A549 (cell line): ENCODE measurements at regions not wholly inside any gene's neighbourhood (a gene's known extent, or its start where the extent isn't known, plus 50 kb on each side); places are given as distances from the start of the nearest gene placed in this dataset.

ENCODE experiments used
- ATAC-seq, 2 experiments: fragments of 200-7000 bp in 1 of 2; fragments of >200 bp in 1 of 2; cut with Nextera tagmentation in 1 of 2; cut with Tn5 transposase in 1 of 2; 3 replicates each; pipeline versions ENCODE4 v1.8.0 to v1.9.1; 2018 to 2020; ENCODE audit warnings: mild to moderate bottlenecking in 1 of 2, moderate library complexity in 1 of 2
- CTCF ChIA-PET: fragments of 300-600 bp; sonication (Branson Sonifier 250); formaldehyde crosslinking; extraction: SDS; loops from one replicate; lab custom pipeline; 2021; ENCODE audit warnings: antibody characterized with exemption, inconsistent platforms; lab: Yijun Ruan, JAX
- POLR2A ChIA-PET: fragments of 350-600 bp; formaldehyde crosslinking; extraction: SDS; loops from one replicate; lab custom pipeline; 2021; ENCODE audit warnings: antibody characterized with exemption, inconsistent platforms; lab: Yijun Ruan, JAX
- DNase-seq, 2 experiments: peaks; one replicate each; pipeline versions ENCODE4 v3.0.0 to v3.0.0-alpha.2; 2011 to 2016; ENCODE audit warnings: low read depth in 1 of 2, low spot score in 1 of 2
- FAIRE-seq: peaks from 2 replicates; lab custom pipeline; 2011; peaks lifted over from hg19 to GRCh38; lab: Jason Lieb, UNC
- H3K27ac ChIP-seq, 2 experiments: fragments of >200 bp; sonication (Bioruptor Twin); formaldehyde crosslinking; 3 replicates each; pipeline ENCODE4 v1.5.1; 2016 to 2017
- H3K4me1 ChIP-seq: fragments of >200 bp; sonication (Bioruptor Twin); formaldehyde crosslinking; 3 replicates; pipeline ENCODE4 v1.6.1; 2016
- H3K4me2 ChIP-seq: fragments of >200 bp; sonication (Bioruptor Twin); formaldehyde crosslinking; 3 replicates; pipeline ENCODE4 v1.6.1; 2016
- H3K4me3 ChIP-seq: fragments of >200 bp; sonication (Bioruptor Twin); formaldehyde crosslinking; 3 replicates; pipeline ENCODE4 v1.5.1; 2016
- H3K9me3 ChIP-seq: fragments of >200 bp; sonication (Bioruptor Twin); formaldehyde crosslinking; 3 replicates; pipeline ENCODE4 v1.6.1; 2016
- CBX8 ChIP-seq: fragments of 200-600 bp; sonication (generic); IDR thresholded peaks from 2 replicates; pipeline ENCODE4 v1.6.1; 2016
- CEBPB ChIP-seq, 2 experiments: fragments of >200 bp in 1 of 2; sonication (Bioruptor Twin) in 1 of 2; formaldehyde crosslinking in 1 of 2; IDR thresholded peaks; 2 replicates each; pipeline ENCODE4 v1.6.1; 2012 to 2016
- EHF ChIP-seq: fragments of 250-450 bp; sonication (Bioruptor Pico); IDR thresholded peaks from 2 replicates; pipeline ENCODE4 v1.5.0; 2020; ENCODE audit warnings: mild to moderate bottlenecking
- EHMT2 ChIP-seq: fragments of 200-600 bp; sonication (generic); IDR thresholded peaks from 2 replicates; pipeline ENCODE4 v1.6.1; 2016; ENCODE audit warnings: antibody characterized with exemption, low read depth, mild to moderate bottlenecking, moderate library complexity
- EP300 ChIP-seq, 2 experiments: fragments of >200 bp; sonication (Bioruptor Twin); formaldehyde crosslinking; IDR thresholded peaks; 2 replicates in 1 of 2; 3 replicates in 1 of 2; pipeline ENCODE4 v1.6.1; 2016 to 2017
- ESRRA ChIP-seq: fragments of 150-350 bp; IDR thresholded peaks from 2 replicates; pipeline ENCODE4 v1.6.1; 2014; ENCODE audit warnings: mild to moderate bottlenecking, low read length, borderline replicate concordance
- FOSL2 ChIP-seq, 2 experiments: fragments of 450-650 bp in 1 of 2; fragments of >200 bp in 1 of 2; sonication (Bioruptor Twin) in 1 of 2; formaldehyde crosslinking; IDR thresholded peaks; 2 replicates each; pipeline versions ENCODE4 v1.5.0 to v1.6.1; 2016 to 2020; ENCODE audit warnings: mild to moderate bottlenecking in 1 of 2, moderate library complexity in 1 of 2
- FOXS1 ChIP-seq: fragments of 250-450 bp; sonication (Bioruptor Pico); IDR thresholded peaks from 2 replicates; pipeline ENCODE4 v1.5.0; 2020; ENCODE audit warnings: mild to moderate bottlenecking, moderate library complexity
- GATA3 ChIP-seq: IDR thresholded peaks from 2 replicates; pipeline ENCODE4 v1.6.1; 2012; ENCODE audit warnings: borderline replicate concordance
- HOXB13 ChIP-seq: fragments of 250-450 bp; sonication (Bioruptor Pico); IDR thresholded peaks from 2 replicates; pipeline ENCODE4 v1.5.0; 2020; ENCODE audit warnings: low read depth, mild to moderate bottlenecking, moderate library complexity
- HOXB5 ChIP-seq: fragments of 250-450 bp; sonication (Bioruptor Pico); IDR thresholded peaks from 2 replicates; pipeline ENCODE4 v1.5.0; 2020; ENCODE audit warnings: mild to moderate bottlenecking, moderate library complexity
- JUN ChIP-seq, 2 experiments: fragments of >200 bp; sonication (Bioruptor Twin); formaldehyde crosslinking; IDR thresholded peaks; 2 replicates in 1 of 2; 3 replicates in 1 of 2; pipeline ENCODE4 v1.6.1; 2016 to 2017
- JUNB ChIP-seq: fragments of >200 bp; sonication (Bioruptor Twin); formaldehyde crosslinking; IDR thresholded peaks from 2 replicates; pipeline ENCODE4 v1.6.1; 2016
- NPAS2 ChIP-seq: fragments of 250-450 bp; sonication (Bioruptor Pico); IDR thresholded peaks from 2 replicates; pipeline ENCODE4 v1.8.0; 2022; ENCODE audit warnings: mild to moderate bottlenecking, moderate library complexity, borderline replicate concordance
- NR3C1 ChIP-seq: fragments of >200 bp; sonication (Bioruptor Twin); formaldehyde crosslinking; IDR thresholded peaks from 3 replicates; pipeline ENCODE4 v1.6.1; 2017
- POLR2A ChIP-seq: IDR thresholded peaks from 2 replicates; pipeline ENCODE4 v1.6.1; 2012; ENCODE audit warnings: mild to moderate bottlenecking, low read length
- POLR2AphosphoS2 ChIP-seq: conservative IDR thresholded peaks from 2 replicates; pipeline ENCODE4 v1.6.1; 2012; ENCODE audit warnings: low read length, improper control_type of control experiment, inconsistent platforms
- RARB ChIP-seq: fragments of 250-450 bp; sonication (Bioruptor Pico); IDR thresholded peaks from 2 replicates; pipeline ENCODE4 v1.8.0; 2021; ENCODE audit warnings: mild to moderate bottlenecking, moderate library complexity
- RCOR1 ChIP-seq: fragments of 150-350 bp; IDR thresholded peaks from 2 replicates; pipeline ENCODE4 v1.6.1; 2014; ENCODE audit warnings: antibody characterized with exemption, low read length, low read depth
- REST ChIP-seq: fragments of 200-600 bp; sonication (generic); IDR thresholded peaks from 2 replicates; pipeline ENCODE4 v1.6.1; 2016; ENCODE audit warnings: antibody characterized with exemption, mild to moderate bottlenecking, moderate library complexity
- RFX5 ChIP-seq: fragments of 450-650 bp; IDR thresholded peaks from 2 replicates; pipeline ENCODE4 v1.7.1; 2014; ENCODE audit warnings: antibody characterized with exemption, mild to moderate bottlenecking, moderate library complexity
- RNF2 ChIP-seq: fragments of 200-600 bp; sonication (generic); IDR thresholded peaks from 2 replicates; pipeline ENCODE4 v1.6.1; 2016; ENCODE audit warnings: low read depth, mild to moderate bottlenecking, antibody characterized with exemption, moderate library complexity, borderline replicate concordance
- SMC3 ChIP-seq: fragments of >200 bp; sonication (Bioruptor Twin); formaldehyde crosslinking; IDR thresholded peaks from 3 replicates; pipeline ENCODE4 v1.6.1; 2018; ENCODE audit warnings: inconsistent platforms
- SREBF2 ChIP-seq: fragments of 450-650 bp; IDR thresholded peaks from 2 replicates; pipeline ENCODE4 v1.6.1; 2014; ENCODE audit warnings: mild to moderate bottlenecking, moderate library complexity
- TFCP2L1 ChIP-seq: fragments of 250-450 bp; sonication (Bioruptor Pico); IDR thresholded peaks from 2 replicates; pipeline ENCODE4 v1.5.0; 2021; ENCODE audit warnings: mild to moderate bottlenecking
- TP53 ChIP-seq: fragments of 250-450 bp; sonication (Bioruptor Pico); IDR thresholded peaks from 2 replicates; pipeline ENCODE4 v1.5.0; 2021; ENCODE audit warnings: mild to moderate bottlenecking, moderate library complexity
- ZFP36 ChIP-seq: fragments of 450-650 bp; IDR thresholded peaks from 2 replicates; pipeline ENCODE4 v1.6.1; 2014; ENCODE audit warnings: borderline replicate concordance; ENCODE audit not compliant: partially characterized antibody
- ZNF302 ChIP-seq: fragments of 250-450 bp; sonication (Bioruptor Pico); IDR thresholded peaks from 2 replicates; pipeline ENCODE4 v1.9.0; 2021; ENCODE audit warnings: inconsistent platforms, mild to moderate bottlenecking, moderate library complexity
- ZSCAN20 ChIP-seq: fragments of 250-450 bp; sonication (Bioruptor Pico); IDR thresholded peaks from 2 replicates; pipeline ENCODE4 v1.8.0; 2022; ENCODE audit warnings: mild to moderate bottlenecking, moderate library complexity
- WGBS: methylation state at CpG from one replicate; pipeline ENCODE4 v1.1.6; 2017; ENCODE audit errors: missing lambda C conversion rate; 5-methylcytosine and 5-hydroxymethylcytosine counted together
- TF ChIP-seq, protein P1 (sequence below): fragments of 450-650 bp; IDR thresholded peaks from 2 replicates; pipeline ENCODE4 v1.6.1; 2014; ENCODE audit warnings: antibody characterized with exemption
- TF ChIP-seq, protein P2 (sequence below): IDR thresholded peaks from 2 replicates; pipeline ENCODE4 v1.6.1; 2012
- TF ChIP-seq, protein P3 (sequence below): fragments of >200 bp; sonication (Bioruptor Twin); formaldehyde crosslinking; IDR thresholded peaks from 3 replicates; pipeline ENCODE4 v1.5.1; 2016

GRCh38 chr4:127251423-127251822 lies 381.3 kb upstream of the INTU start:
- Histone ChIP-seq H3K4me2 (no peak overlapping the region), H3K9me3 (no peaks in the 10 kb centered on the region), H3K4me1 (no peaks in the 10 kb centered on the region), H3K4me3 (no peak overlapping the region), H3K27ac (no peak overlapping the region)
- FAIRE-seq: no peak
- ChIA-PET POLR2A (no interaction called here), CTCF (no interaction called here)
- TF ChIP-seq REST (no peak), POLR2A (no peak), NPAS2 (CRISPR knock-in tag) (no peak), EHF (CRISPR knock-in tag) (no peak), CBX8 (no peak), POLR2AphosphoS2 (no peak), ZFP36 (no peak), TFCP2L1 (CRISPR knock-in tag) (no peak), JUNB (no peak), TP53 (CRISPR knock-in tag) (no peak), RFX5 (no peak), EHMT2 (no peak), ZNF302 (no peak), EP300 (IDR thresholded peaks at IDR 0.05) (no peak), CEBPB (IDR thresholded peaks at IDR 0.05) (no peak), RARB (CRISPR knock-in tag) (no peak), ZSCAN20 (no peak)
- no peak for DNase-seq
- ATAC-seq: no peak

DNA sequence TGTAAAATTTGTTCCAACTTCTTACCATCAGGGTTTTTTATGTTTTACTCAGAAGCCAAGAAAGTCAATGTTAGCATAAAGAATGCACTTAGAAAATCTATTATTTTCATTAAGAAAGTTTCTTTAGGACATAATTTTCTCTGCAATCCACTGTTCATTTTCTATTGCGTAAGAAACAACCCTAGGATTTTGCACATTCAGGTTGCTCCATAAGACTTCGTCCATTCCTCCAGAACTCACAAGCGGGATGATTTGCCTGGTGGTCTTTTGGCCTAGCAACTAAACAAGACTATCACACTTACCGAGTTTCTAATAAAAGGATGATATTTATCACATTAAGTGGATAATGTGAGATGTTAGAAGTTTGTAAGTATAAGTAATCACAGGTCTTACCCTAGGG lies 376.3 kb upstream of the INTU start:
- no peak overlapping the region for H3K4me3 ChIP-seq
- no peak for ATAC-seq
- no peak for DNase-seq
- no peak overlapping the region for H3K27ac ChIP-seq
- FAIRE-seq: no peak
- H3K4me1 ChIP-seq: no peaks in the 10 kb centered on the region
- no peaks in the 10 kb centered on the region for H3K9me3 ChIP-seq
- TF ChIP-seq EP300 (IDR thresholded peaks at IDR 0.05) (no peak), RCOR1 (no peak), HOXB5 (CRISPR knock-in tag) (no peak), HOXB13 (CRISPR knock-in tag) (no peak), SREBF2 (no peak), RNF2 (no peak), ESRRA (no peak), FOSL2 (IDR thresholded peaks at IDR 0.05) (no peak), FOSL2 (CRISPR knock-in tag; IDR thresholded peaks at IDR 0.05) (no peak), GATA3 (no peak), JUNB (no peak), FOXS1 (CRISPR knock-in tag) (no peak), JUN (IDR thresholded peaks at IDR 0.05) (no peak), SMC3 (no peak), NR3C1 (no peak)
- TF ChIP-seq, protein P1, sequence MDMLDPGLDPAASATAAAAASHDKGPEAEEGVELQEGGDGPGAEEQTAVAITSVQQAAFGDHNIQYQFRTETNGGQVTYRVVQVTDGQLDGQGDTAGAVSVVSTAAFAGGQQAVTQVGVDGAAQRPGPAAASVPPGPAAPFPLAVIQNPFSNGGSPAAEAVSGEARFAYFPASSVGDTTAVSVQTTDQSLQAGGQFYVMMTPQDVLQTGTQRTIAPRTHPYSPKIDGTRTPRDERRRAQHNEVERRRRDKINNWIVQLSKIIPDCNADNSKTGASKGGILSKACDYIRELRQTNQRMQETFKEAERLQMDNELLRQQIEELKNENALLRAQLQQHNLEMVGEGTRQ: no peak
- TF ChIP-seq, protein P2, sequence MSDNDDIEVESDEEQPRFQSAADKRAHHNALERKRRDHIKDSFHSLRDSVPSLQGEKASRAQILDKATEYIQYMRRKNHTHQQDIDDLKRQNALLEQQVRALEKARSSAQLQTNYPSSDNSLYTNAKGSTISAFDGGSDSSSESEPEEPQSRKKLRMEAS: no peak
- TF ChIP-seq, protein P3, sequence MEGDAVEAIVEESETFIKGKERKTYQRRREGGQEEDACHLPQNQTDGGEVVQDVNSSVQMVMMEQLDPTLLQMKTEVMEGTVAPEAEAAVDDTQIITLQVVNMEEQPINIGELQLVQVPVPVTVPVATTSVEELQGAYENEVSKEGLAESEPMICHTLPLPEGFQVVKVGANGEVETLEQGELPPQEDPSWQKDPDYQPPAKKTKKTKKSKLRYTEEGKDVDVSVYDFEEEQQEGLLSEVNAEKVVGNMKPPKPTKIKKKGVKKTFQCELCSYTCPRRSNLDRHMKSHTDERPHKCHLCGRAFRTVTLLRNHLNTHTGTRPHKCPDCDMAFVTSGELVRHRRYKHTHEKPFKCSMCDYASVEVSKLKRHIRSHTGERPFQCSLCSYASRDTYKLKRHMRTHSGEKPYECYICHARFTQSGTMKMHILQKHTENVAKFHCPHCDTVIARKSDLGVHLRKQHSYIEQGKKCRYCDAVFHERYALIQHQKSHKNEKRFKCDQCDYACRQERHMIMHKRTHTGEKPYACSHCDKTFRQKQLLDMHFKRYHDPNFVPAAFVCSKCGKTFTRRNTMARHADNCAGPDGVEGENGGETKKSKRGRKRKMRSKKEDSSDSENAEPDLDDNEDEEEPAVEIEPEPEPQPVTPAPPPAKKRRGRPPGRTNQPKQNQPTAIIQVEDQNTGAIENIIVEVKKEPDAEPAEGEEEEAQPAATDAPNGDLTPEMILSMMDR: no peak
- POLR2A ChIA-PET: no interaction called here
- no peak overlapping the region for H3K4me2 ChIP-seq
- CTCF ChIA-PET: no interaction called here
- WGBS: 16% methylated on average over 4 of the region's 4 CpGs
